Medulla oblongata (tissue), 1 donor: ENCODE measurements at regions not wholly inside any gene's neighbourhood (a gene's known extent, or its start where the extent isn't known, plus 50 kb on each side); places are given as distances from the start of the nearest gene placed in this dataset.
A peak's percentile ranks its signal among the peaks of the same experiment; 100 is the strongest.

Experiments used
- DNase-seq: peaks from one replicate; pipeline ENCODE4 v3.0.0-alpha.2; 2015; ENCODE audit errors: extremely low spot score

- DNase-seq, result no peak
Measured at GRCh38 chr3:66744986-66745385, 244.2 kb upstream of the LRIG1 start.

DNA sequence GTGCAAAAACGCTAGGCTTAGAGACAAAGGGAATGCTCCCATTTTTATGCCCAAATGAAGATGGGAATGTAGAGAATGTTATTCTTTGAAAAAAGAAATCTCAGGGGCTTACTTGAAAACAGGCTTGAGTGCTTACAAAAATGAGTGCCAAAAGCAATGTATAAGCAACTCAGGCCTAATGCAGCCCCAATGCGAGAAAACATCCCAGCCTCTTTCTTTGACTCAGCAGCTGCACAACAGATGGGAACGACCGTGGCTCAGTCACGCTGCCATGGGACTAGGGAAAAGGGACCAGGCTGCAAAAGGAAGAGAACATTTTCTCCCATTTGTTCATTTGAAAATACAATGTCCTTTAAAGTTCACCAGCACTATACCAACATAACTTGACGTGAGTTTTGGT is 246.4 kb upstream of the LRIG1 start:
- no peak for DNase-seq

- no peak for DNase-seq
Measured at GRCh38 chr3:66747696-66748095, 246.9 kb upstream of the LRIG1 start.

DNA sequence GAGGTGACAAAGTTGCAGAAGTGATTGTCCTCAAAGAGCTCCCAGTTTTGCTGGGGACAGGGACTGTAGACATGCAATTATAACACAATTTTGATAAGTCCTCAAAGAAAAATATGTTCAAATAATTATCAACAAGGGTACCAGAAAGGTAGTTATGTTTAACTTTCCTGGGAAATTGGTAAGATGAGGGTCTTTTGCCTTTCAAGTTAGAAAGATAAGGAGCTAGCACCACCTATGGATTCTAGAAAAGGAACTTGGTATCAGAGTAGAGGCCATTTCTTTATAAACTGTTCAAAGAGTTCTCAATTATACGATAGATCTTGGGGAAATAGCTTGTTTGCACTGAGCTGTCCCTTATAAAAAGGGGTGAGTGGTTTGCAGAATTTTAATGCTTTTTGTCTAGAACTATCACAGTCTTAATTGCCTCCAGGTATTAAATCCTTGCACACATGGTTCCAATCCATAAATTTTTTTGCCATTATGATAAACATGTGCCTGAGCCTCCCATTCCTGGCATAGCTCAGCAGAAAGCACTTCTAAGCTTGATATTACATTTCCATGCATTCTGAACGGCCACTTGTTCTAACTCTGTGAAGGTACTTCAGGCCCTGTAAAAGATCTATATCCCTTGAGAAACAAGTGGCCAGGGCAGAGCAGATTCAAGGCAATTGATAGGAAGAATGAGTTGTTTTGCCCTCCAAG is 247.5 kb upstream of the LRIG1 start:
- DNase-seq, result no peak

- no peak for DNase-seq
Measured at GRCh38 chr3:66751842-66752241, 246.3 kb upstream of the KBTBD8 start.

GRCh38 chr3:66753670-66754069 is 244.4 kb upstream of the KBTBD8 start:
- DNase-seq, result no peak

GRCh38 chr3:66754613-66755012 is 243.5 kb upstream of the KBTBD8 start:
- DNase-seq, result no peak

DNA sequence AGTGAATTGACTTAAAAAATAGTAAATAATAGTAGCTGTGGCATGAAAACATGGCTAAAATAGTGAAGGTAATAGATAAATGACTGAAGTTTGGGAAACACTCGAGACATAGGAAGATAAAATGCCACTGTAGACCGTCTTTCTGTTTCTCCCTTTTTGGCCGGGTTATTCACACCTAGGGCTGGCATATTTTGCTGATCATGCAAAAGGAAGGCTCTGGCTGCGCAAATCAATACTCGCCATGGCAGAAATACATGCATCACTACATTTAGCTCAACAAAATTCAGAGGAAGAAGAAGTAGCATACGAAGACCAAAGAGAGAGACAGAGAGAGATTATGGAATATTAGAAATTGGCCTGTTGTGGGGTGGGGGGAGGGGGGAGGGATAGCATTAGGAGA is 242.2 kb upstream of the KBTBD8 start:
- DNase-seq, result no peak

GRCh38 chr3:66756468-66757036 is 241.6 kb upstream of the KBTBD8 start:
- DNase-seq, result no peak

- no peak for DNase-seq
Measured at GRCh38 chr3:66761093-66761780, 236.9 kb upstream of the KBTBD8 start.

DNA sequence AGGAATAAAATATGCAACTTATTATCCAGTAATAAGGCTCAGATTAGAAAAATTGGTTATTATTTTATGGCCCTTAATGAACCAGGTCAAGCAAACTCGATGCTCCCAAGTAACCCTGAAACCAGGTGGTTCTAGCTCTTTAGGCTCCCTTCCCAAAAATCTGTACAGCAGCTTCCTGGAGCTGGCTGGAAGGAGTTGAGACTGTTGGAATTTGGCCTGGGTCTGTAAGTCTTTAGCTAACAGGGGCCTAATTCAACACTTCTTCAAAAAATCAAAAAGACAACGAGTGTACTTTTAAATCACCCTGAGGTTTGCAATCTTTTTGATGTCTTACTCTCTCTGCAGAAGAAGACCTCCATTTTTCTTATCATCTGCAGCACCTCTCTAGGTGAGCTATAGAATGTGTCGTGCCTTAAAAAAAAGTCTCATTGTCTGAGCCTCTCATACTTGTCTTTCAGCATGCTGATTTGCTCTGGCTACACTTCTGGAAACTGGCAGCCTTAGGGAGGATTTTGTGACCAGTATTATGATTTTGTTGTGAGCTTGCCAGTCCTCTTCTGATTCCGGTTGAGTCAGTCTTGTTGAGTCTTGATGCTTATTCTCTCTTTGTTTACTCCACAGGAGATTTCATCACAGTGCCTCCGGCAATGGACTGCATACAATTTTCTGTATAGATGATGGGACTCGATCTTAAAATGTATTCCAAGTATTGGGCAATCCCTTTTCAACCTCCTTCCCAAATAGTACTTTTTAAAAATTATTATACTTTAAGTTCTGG is 235.0 kb upstream of the KBTBD8 start:
- peak; percentile 52 for DNase-seq

- no peak for DNase-seq
Measured at GRCh38 chr3:66778107-66778506, 220.0 kb upstream of the KBTBD8 start.

GRCh38 chr3:66778777-66779176 is 219.3 kb upstream of the KBTBD8 start:
- DNase-seq, result no peak

DNA sequence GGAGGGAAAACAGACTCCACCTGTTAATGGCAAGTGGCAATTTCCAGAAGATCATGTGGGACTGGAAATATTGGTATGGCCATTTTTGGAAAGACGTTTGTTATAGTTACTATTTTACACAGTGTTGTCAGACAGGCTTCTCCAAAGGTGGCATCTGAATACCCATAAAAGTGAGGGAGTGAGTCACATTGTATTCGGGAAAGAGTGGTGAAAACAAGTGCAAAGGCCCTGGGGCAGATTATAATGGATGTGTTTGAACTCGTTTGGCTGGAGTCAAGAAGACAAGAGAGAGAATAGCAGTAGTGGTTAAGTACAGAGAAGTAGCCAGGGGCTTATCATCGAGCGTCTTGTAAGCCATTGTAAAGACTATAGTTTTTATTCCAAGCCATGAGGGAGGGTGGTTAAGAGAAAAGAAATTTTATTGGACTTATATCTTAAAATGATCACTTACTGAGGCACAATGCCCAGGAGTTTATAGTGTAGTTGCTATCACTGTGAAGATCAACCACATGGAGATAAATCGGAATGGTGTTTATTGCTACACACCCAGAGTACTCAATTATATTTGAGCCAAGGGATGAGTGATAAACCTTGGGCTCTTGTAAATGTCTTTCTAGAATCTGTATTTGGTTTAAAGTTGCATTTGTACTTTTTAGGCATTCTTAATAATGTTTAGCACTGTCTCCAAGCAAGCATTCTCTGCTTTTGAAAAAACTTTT is 212.8 kb upstream of the KBTBD8 start:
- no peak for DNase-seq

GRCh38 chr3:66789580-66790237 is 208.4 kb upstream of the KBTBD8 start:
- DNase-seq, result no peak

DNA sequence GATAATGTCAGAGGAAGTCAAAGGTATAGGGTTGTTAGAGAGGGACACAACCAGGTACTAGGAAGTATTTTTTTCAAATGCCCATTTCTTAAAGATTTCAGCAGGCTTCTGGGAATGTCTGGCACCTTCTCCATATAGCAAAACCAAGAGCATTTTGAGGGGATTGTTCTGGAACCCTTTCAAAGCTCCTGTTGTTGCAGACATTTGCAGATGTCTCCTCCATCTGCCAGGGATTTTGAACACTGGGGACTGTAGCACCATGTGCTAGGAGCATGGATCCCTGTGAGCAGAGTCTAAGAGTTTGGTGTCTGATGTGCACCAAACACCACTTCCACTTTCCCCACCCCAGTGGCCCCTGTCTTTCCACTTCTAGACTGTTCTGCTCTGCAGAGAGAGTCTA is 206.0 kb upstream of the KBTBD8 start:
- DNase-seq, result no peak

DNA sequence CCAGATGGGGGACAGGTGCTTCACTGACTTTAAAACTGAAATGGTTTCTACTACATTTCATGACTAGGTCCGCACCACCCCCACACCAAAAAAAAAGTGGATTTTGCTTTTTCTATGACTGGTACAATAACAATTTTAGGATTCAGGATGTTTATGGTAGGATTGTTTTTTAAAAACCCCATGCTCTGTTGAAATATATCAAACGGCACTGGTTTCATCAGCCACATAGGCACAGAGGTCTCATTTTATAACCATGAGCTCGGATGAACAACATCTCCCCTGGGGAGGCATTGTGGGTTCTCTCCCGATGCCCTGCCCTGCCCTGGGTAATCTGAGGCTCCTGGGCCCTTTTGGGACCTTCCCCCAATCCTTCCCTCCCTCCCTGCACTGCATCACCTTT is 202.7 kb upstream of the KBTBD8 start:
- no peak for DNase-seq

DNA sequence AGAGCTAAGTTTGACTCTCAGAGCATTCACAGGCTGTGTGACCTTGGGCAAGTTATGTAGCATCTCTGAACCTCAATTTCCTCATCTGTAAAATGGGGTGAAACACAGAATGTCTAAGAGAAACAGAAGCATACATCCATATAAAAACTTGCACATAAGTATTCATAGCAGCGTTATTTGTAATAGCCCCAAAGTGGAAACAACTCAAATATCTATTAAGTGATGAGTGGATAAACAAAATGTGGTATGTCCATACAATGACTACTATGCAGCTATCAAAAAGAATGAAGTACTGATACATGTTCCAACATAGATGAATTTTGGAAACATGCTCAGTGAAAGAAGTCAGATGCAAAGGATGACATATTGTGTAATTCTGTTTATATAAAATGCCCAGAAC is 201.8 kb upstream of the KBTBD8 start:
- no peak for DNase-seq

DNA sequence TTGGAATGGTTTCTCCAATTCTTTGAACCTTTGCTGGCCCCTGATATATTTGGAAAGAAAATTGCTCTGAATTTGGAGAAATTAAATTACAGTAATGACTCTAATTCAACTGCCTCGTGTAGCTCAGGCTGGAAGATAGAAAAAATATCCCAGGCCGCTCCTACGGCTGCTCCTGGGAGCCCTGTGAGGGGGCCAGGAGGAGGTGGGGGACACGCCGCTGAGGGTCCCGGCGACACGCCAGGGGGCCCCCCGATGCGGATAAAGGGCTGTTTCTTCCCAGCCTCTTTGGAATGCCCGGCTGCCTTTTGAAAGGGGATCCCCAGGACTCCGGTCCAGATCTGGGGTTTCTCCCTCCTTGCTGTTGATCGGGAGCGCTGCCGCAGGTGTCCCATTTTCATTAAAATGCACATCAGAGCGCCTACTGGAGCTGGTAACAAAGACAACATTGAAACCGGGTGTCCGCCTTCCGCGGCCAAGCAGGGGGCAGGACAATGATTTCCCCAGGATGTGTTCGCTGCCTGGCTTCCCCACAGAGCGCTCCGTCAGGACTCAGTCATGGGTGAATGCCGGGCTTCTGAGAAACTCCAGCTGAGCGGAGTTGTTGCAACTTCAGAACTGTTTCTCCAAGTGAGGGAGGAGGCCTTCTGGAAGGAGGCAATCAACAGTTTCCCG is 200.1 kb upstream of the KBTBD8 start:
- peak; percentile 78 for DNase-seq

DNA sequence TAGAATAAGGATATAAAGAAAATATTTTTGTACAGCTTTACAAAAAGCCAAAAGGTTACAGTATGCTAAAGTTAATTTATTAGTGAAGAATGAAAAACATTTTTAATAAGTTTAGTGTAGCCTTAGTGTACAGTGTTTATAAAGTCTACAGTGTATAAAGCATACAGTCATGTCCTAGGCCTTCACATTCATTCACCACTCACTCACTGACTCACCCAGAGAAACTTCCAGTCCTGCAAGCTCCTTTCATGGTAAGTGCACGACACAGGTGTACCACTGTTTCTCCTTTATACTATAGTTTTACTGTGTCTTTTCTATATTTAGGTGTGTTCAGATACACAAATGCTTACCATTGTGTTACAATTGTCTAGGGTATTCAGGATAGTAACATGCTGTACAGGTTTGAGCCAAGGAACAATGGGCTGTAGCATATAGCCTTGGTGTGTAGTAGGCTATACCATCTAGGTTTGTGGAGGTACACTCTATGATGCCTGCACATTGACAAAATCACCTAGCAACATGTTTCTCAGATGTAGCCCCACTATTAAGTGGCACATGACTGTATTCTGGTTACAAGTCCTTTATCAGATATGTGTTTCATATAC is 197.1 kb upstream of the KBTBD8 start:
- no peak for DNase-seq
